HG03025 (cell line): ENCODE measurements at regions not wholly inside any gene's neighbourhood (a gene's known extent, or its start where the extent isn't known, plus 50 kb on each side); places are given as distances from the start of the nearest gene placed in this dataset.
"Not testable (repeated sequence)": the region's sequence is repeated elsewhere in the genome, so short reads cannot be mapped to it uniquely, and the experiment has no call there.

Experiments
- ATAC-seq: cut with Tn5 transposase; IDR thresholded peaks from one replicate; pipeline ENCODE4 v1.9.1; 2021; ENCODE audit warnings: mild to moderate bottlenecking, moderate library complexity; ENCODE audit not compliant: unreplicated experiment, low FRiP score

DNA sequence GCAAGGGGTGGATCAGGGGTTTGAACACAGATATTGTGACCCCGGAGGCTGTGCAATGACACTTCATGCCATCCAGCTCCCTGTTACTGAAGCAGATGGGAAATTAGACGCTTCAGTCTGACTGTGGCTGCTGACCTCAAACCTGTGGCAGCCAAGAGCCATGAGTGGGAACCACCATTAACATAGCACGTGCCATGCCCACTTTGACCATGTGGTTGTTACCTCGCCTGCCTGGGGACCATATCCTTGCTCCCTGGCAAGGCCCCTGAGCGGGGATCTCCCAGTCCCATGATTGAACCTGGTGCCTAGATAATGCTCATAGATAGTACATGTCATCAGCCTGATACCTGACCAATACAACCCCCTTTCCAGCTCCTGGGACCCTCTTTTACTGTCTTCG, 68.9 kb downstream of the CYP26B1 start:
- ATAC-seq, result no peak

DNA sequence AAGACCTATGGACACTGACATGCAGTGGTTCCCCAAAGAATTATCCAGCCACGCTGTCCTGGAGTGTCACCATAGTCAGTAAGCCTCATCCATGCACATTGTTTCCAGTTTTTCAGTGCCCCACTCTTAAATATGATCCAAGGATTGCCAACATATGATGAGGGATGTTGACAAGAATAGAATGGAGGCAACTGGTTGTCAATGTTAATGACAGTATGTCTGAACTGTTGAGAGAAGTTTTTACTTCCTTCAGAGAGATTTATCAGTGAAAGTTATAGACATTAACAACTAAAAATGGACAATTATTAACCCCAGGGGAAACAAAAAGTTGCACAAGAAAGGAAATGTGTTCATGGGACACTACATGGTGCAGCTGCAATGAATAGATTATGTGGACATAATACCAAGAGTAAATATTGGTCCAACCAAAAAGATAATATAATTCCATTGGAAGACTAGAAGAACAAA, 69.9 kb downstream of the CYP26B1 start:
- ATAC-seq, result no peak

DNA sequence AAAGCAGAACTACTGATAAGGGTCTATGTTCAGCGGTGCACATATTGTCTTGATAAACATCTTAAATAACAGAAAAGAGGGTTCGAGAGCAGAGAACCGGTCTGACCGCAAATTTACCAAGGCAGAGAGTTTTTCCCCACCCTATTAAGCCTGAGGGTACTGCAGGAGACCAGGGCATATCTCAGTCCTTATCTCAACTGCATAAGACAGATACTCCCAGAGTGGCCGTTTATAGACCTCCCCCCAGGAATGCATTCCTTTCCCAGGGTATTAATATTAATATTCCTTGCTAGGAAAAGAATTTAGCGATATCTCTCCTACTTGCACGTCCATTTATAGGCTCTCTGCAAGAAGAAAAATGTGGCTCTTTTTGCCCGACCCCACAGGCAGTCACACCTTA, 74.3 kb downstream of the CYP26B1 start:
- ATAC-seq, result not testable (repeated sequence)

DNA sequence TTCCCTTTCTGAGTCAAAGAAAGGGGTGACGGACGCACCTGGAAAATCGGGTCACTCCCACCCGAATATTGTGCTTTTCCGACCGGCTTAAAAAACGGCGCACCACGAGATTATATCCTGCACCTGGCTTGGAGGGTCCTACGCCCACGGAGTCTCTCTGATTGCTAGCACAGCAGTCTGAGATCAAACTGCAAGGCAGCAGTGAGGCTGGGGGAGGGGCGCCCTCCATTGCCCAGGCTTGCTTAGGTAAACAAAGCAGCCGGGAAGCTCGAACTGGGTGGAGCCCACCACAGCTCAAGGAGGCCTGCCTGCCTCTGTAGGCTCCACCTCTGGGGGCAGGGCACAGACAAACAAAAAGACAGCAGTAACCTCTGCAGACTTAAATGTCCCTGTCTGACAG, 83.5 kb downstream of the CYP26B1 start:
- ATAC-seq, result not testable (repeated sequence)

DNA sequence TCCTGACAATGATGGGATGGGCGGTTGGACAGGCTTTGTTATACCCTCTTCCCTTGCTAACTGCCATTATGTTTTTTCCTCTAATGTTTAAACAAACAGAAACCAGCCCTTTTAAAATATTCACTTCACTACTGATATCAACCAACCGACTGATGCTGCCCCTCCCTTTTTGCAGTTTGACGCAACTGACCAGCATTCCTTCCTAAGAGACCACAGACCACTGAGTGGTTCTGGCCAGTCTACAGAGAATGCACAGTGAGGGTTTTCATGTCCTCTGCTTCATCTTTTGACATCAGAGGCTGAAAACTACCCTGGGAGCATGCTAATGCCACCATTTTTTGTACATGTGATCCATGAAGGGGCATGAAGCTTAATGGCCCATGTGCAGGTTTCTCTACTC, 85.3 kb downstream of the CYP26B1 start:
- ATAC-seq, result no peak

DNA sequence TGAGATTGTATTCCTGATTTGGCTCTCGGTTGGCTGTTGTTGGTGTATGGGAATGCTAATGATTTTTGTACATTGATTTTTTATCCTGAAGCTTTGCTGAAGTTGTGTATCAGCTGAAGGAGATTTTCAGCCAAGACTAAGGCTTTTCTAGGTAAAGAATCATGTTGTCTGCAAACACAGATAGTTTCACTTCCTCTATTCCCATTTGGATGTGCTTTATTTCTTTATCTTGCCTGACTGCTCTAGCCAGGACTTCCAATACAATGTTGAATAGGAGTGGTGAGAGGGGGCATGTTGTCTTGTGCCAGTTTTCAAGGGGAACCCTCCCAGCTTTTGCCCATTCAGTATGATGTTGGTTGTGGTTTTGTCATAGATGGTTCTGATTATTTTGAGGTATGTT, 90.4 kb downstream of the CYP26B1 start:
- no peak for ATAC-seq

DNA sequence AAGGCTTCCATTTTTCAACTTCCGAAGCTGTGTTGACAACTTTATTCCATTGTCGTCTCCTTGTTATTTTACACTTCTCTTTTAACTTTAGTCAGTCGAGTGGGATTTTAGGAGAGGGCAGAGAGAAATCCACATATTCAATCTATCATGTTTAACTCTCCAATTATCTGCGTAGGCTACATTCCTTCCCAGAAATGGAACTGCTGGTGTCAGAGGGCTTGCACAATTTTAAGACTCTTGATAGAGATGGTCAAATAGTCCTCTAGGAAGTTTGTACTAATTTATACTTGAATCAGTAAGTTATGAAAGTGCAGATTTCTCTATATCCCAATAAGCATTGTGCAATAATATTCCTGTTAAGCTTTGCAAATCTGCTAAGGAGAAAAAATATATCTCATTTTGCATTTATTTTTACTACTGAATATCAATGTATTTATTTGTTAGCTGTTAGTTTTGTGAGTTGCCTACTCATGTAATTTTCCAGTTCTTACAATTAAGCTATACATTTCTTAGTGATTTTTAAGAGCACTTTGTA, 95.6 kb downstream of the CYP26B1 start:
- ATAC-seq, result no peak

DNA sequence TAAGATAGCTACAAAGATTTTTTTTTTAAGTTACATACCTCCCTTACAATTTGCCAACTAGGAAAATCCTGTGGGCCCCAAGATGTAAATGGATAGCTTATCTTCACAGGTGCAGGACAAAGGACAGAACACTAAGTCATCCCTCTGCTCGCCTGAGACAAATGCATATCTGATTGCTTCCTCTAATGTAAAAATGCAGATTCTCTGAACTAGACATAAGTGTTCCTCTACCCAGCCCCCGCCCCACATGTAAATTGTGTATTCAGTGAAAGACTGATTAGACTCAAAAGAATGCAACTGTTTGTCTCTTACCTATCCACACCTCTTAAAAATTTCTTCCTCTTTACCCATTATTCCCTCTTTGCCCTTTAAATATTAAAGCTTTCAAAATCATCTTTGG, 96.5 kb downstream of the CYP26B1 start:
- no peak for ATAC-seq

DNA sequence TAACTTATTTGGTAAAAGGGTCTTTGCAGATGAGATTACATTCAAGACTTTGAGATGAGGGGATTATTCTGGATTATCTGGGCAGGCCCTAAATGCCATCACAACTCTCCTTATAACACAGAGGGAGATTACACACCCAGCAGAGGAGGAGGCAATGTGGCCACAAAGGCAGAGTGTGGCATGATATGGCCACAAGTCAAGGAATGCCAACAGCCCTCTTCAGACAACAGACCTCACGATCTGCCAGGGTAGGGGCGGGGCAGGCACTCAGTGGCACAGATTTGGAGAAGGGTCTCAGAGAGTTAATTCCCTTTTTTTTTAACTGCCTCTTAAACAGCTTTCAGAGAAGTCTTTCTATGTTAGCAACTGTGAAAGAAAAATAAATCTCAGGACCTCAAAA, 96.9 kb downstream of the CYP26B1 start:
- ATAC-seq, result no peak

DNA sequence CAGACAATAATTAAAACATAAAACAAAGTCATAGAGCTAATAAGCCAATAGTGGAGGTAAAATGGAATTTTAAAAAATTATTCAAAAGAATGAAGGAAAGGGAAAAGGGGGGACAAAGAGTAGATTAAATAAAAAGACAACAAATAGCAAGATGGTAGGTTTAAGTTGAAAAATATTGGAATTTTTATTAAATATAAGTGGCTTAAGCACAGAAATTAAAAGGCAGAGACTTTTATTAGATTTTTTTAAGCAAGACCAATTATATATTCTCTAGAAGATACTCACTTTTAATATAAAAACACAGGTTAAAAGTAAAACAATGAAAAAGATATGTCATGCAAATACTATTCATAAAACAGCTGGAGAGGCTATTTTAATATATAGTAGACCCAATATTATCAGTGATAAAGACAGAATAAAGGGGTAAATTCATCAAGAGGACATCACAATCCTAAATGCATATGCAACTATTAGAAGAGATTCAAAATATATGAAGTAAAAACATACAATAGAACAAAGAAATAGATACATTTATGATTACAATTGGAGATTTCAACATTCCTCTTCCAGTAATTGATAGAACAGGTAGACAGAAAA, 98.7 kb downstream of the CYP26B1 start:
- no peak for ATAC-seq

DNA sequence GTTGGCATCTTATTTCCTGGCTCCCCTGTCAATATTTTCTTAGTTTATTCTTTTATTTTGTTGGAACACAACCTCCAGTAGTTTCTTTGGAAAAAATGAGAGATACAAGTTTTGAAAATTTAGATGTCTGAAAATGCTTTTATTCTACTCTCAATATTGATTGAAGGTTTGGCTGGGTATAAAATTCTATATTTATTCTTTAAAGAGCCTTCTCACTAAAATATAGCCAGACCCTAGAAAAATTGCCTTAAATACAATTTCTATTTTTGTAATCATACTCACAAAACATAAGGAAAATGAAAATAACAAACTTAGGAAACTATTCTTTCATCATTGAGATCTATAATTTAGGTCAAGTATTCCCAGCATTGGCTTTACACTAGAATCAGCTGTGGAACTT, 103.7 kb downstream of the CYP26B1 start:
- no peak for ATAC-seq

DNA sequence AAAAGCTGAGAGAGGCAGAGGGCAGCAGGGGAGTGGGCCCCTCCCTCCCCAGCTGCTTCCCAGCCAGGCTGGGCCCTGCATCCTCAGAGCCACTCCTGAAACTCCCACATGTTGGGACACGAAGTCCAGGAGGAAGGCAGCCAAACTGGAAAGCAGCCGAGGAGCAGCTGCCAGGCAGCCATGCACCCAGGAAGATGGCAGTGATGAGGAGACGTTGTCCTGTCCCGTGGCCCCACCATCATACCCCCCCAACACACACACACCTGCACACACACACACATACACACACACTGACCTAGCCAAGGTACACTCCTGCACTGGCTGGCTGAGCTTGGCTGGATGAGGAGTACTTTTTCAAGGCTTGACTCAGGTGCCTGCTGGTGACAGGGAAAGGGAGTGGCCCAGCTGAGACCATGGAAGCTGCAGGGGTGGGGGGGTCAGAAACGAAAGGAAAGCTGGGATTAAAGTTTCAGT, 106.0 kb downstream of the CYP26B1 start:
- ATAC-seq, result no peak

DNA sequence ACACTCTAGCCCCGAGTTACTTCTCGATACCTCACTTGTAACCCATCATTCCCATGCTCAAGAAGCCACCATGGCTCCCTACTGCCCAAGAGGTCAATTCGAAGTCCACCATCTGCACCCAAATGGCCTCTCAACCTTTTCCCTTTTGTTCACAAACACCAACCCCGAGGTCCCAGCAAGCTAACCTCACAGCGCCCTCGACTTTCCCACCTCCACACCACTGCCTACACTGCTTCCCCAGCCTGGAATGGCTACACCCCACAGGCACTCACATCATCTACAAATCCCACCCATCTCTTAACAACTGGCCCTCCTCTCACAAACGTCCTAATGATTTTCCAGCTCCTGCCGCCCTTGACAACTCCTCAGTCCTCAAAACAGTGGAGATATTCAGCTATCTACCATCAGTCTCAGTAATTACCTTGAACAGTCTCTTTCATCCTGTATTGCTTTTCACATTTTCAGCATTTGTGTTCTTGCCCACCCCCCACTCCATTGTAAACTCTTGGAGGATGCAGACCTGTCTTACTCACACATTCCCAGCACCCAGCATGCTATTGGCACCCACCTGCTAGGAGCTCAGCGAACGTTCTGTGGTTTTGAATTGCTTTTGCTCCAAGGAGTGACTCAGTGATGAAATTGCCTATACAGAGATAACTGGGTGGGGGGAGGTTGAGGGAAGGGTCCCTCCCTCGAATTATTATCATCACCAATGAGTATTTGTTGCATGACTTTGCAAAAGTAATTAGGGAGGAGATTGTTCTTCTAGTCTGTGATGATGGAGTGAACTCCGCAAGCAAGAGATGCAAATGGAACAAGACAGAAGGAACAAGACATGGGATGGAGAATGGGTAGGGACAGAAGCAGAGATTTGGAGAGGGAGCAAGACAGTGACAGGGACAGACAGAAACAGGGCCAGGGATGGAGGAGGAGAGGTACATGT, 106.8 kb downstream of the CYP26B1 start:
- no peak for ATAC-seq

DNA sequence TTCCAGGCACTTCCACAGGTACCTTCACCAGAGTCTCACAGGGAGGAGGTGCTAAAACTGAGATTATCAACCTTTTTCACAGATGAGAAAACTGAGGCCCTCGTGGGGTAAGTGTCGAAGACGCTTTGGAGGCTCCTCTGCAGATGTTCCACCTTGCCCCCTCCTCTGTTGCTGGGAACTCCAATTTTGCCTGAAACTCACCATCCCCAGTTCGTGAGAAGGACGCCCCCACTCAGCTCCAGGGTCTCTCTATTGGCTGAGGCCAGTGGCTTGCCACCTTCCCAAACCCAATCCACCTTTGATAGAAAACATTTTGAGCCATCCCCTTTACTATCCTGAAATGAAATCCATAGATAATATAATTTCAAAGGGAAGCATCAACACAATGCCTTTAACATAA, 109.1 kb downstream of the CYP26B1 start:
- ATAC-seq, result no peak

DNA sequence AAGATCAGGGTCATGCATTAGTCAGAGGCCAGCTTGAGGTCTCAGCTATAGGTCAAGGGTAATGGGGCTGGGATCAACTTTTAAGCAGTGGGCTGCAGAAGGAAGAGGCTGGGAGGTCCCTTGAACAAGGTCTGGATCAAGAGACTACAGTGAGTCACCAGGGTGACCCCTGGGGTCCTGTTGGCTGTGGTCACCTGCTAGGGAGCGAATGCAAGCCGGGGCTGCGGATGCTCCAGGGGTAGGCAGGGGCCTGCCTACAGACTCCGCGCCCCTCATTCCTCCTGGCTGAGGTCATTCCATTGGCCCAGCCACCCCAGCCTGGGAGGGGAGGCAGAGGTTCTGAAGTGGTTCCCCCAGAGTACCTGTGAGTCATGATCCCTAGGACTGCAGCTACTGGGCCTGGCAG, 110.4 kb downstream of the CYP26B1 start:
- ATAC-seq, result no peak

DNA sequence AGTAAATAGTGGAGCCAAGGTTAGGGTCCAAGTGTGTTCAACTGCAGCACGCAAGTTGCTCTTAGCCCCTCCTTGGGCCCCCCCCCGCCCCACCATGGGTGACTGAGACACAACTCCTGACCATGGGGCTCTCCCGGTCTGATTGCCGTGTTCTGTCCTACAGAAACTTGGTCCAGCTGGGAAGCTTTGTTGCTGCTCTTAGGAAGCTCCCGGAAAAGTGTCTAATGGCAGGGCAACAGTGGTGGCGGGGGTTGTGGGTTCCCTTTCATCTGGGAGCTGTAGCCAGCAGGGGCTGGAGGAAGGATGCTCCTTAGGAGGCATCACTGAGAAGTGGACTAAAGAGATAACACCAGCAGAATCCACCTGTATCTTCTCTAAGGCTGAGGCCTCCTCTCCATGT, 111.1 kb downstream of the CYP26B1 start:
- no peak for ATAC-seq

DNA sequence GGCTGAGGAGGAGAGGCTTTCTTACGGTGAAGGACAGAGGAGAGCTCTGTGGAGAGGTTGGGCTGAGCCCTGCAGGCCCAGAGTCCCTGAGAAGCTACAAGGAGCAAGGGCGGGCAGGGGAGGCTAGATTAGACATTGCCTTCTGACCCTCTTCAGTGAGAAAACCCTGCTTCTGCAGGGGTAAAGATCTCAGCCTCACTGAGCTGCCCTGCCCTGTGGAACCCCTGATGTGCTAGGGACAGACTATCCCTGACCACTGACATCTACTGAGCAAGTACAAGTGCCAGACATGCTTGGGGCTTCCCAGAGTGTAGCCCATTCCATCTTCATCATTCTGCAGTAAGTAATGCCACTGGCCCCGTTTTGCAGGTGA, 111.5 kb downstream of the CYP26B1 start:
- ATAC-seq, result no peak

DNA sequence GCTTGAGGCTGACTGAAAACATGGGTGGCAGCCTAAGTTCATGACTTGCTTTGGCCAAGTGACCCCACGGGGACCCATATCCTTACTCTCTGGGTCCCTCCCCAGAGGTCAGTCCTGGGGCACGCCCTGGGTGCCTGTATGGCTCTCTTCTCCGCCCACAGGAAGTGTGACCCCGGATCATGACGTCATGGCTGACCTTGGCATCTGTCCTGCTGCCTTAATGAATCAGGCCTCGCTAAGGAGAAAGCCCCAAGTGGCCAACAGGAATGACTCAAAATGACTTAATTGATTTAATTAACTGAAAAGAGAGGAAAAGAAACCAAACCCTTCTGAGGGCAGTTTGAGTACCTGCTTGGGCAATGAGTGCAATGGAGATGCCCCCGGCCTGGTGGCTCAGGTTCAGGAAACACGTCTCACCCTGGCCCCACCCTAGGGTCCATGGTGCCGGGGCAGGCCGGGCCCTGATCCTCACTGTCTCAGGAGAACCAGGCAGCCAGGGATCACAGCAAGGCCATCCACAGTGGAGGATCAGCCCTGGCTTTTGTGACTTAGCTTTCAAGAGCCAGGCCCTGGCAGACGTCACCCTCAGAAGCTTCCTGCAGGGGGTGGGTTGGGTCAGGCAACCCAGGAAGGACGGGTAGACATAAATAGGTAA, 112.0 kb downstream of the CYP26B1 start:
- ATAC-seq, result no peak

DNA sequence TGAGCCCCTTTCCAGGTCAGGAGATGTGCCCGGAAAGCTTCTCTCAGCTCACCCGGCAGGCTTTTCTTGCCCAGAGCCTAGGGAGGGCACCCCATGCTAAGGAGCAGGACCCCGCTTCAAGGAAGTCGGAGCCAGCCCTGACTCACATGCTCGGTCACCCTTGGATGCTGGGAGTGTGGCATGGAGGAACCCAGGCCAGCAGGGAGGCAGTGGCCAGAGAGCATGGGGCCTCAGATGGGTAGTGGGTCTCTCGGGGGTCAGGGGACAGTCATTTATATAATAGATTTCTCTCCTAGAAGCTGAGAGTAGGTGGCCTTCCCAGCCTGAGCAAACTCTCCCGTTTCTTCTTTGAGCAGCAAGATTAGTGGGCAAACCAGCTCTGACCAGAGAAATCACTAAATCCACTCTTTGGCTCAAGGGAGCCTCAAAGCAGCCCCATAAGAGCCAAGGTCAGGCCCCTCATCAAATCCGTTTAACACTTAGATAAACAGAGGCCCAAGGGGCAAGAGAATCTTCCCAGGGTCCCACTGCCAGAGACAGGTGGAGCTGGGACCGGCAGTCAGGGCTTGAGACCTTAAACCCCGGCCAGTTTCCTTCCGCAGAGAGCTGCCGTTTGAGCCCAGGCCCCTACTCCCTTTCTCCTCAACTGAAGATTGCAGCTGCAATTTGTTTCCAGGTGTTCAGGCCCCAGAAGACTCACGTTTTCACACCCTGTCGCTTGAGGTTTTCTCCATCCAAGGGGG, 113.1 kb downstream of the CYP26B1 start:
- ATAC-seq, result no peak

DNA sequence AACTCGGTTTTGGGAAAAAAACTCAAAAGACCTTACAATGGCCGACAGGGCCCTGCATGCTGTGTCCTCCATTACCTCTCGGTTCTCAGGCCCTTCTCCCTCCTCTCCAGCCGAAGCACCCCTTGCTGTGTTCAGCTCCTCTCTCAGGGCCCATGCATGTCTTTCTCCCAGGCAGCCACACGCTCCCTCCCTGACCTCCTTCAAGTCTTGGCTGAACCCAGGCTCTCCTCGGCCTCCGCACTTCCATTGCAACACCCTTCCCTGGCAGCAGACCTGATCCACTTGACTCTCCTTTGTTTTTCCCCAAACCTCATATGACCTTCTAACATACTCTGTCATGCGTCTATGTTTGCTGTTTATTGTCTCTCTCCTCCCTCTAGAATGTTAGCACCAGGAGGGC, 114.0 kb downstream of the CYP26B1 start:
- no peak for ATAC-seq
